CD14-positive monocyte (primary cell): ENCODE measurements at regions not wholly inside any gene's neighbourhood (a gene's known extent, or its start where the extent isn't known, plus 50 kb on each side); places are given as distances from the start of the nearest gene placed in this dataset.
A peak's percentile ranks its signal among the peaks of the same experiment; 100 is the strongest.

ENCODE experiments used
- DNase-seq, 3 donors: peaks; one replicate each; pipeline ENCODE4 v3.0.0-alpha.2; 2011 to 2022
- H2AFZ ChIP-seq: 2 replicates; pipeline ENCODE4 v1.6.0; 2012; ENCODE audit warnings: mild to moderate bottlenecking, low read depth, low read length, inconsistent platforms; ENCODE audit not compliant: insufficient read depth, poor library complexity, severe bottlenecking
- H3K27ac ChIP-seq, 2 donors: 1 replicate in 1 of 2; 2 replicates in 1 of 2; pipeline ENCODE4 v1.5.1; 2012 to 2013; ENCODE audit warnings: low read length in 2 of 2, control low read depth in 1 of 2, inconsistent platforms in 1 of 2, low read depth in 1 of 2, mild to moderate bottlenecking in 1 of 2
- H3K27me3 ChIP-seq, 2 donors: one replicate each; pipeline versions ENCODE4 v1.6.0 to v1.6.1; 2011 to 2013; ENCODE audit warnings: low read length in 2 of 2; ENCODE audit not compliant: control insufficient read depth in 2 of 2, insufficient read depth in 2 of 2
- H3K36me3 ChIP-seq, 2 donors: replicated peaks in 1 of 2; 1 replicate in 1 of 2; 2 replicates in 1 of 2; pipeline versions ENCODE4 v1.5.1 to v1.6.1; 2012 to 2013; ENCODE audit warnings: low read length in 2 of 2, control low read depth in 1 of 2, inconsistent platforms in 1 of 2, mild to moderate bottlenecking in 1 of 2; ENCODE audit not compliant: insufficient read depth in 2 of 2, control insufficient read depth in 1 of 2
- H3K4me1 ChIP-seq, 2 donors: 1 replicate in 1 of 2; 2 replicates in 1 of 2; pipeline versions ENCODE4 v1.5.1 to v1.6.1; 2012 to 2013; ENCODE audit warnings: low read length in 2 of 2, control low read depth in 1 of 2, inconsistent platforms in 1 of 2, mild to moderate bottlenecking in 1 of 2, moderate library complexity in 1 of 2; ENCODE audit not compliant: insufficient read depth in 2 of 2, control insufficient read depth in 1 of 2
- H3K4me2 ChIP-seq: replicated peaks from 2 replicates; pipeline ENCODE3; 2012; ENCODE audit warnings: low read length, moderate library complexity, mild to moderate bottlenecking; ENCODE audit not compliant: poor library complexity, severe bottlenecking; ENCODE audit errors: extremely low read depth
- H3K4me3 ChIP-seq, 3 experiments: fragments of 200-600 bp in 1 of 3; sonication (generic) in 1 of 3; replicated peaks in 1 of 3; 1 replicate in 2 of 3; 2 replicates in 1 of 3; pipeline ENCODE4 v1.5.1; 2011 to 2013; ENCODE audit warnings: low read length in 3 of 3, mild to moderate bottlenecking in 3 of 3, control low read depth in 2 of 3, low read depth in 2 of 3, inconsistent platforms in 1 of 3, moderate library complexity in 1 of 3
- H3K79me2 ChIP-seq: 2 replicates; pipeline ENCODE4 v1.6.0; 2012; ENCODE audit warnings: mild to moderate bottlenecking, control low read depth, inconsistent platforms, low read length, moderate library complexity; ENCODE audit not compliant: insufficient read depth
- H3K9ac ChIP-seq: 2 replicates; pipeline ENCODE4 v1.6.0; 2017; ENCODE audit warnings: low read length, mild to moderate bottlenecking; ENCODE audit not compliant: insufficient read depth, poor library complexity, severe bottlenecking
- H3K9me3 ChIP-seq, 2 donors: replicated peaks in 1 of 2; 1 replicate in 1 of 2; 2 replicates in 1 of 2; pipeline versions ENCODE4 v1.5.1 to v1.6.1; 2012 to 2013; ENCODE audit warnings: low read length in 2 of 2, control low read depth in 1 of 2; ENCODE audit not compliant: control insufficient read depth in 1 of 2, insufficient read depth in 1 of 2
- H4K20me1 ChIP-seq: 2 replicates; pipeline ENCODE4 v1.6.0; 2012; ENCODE audit warnings: mild to moderate bottlenecking, low read length, control low read depth, moderate library complexity; ENCODE audit not compliant: insufficient read depth
- H3K27ac Mint-ChIP-seq, 7 donors: one replicate each; pipeline ENCODE4 v1.8.0; 2020; ENCODE audit warnings: mild to moderate bottlenecking in 7 of 7, mixed read lengths in 7 of 7, moderate library complexity in 6 of 7, inconsistent platforms in 2 of 7
- H3K27me3 Mint-ChIP-seq, 3 donors: one replicate each; pipeline ENCODE4 v1.8.0; 2021 to 2022; ENCODE audit warnings: low read depth in 3 of 3, mild to moderate bottlenecking in 3 of 3, mixed read lengths in 3 of 3, moderate library complexity in 3 of 3, inconsistent platforms in 1 of 3
- H3K36me3 Mint-ChIP-seq, 2 donors: one replicate each; pipeline ENCODE4 v1.8.0; 2020; ENCODE audit warnings: mixed read lengths in 2 of 2, inconsistent platforms in 1 of 2, mild to moderate bottlenecking in 1 of 2
- H3K4me1 Mint-ChIP-seq: one replicate; pipeline ENCODE4 v1.8.0; 2020; ENCODE audit warnings: mild to moderate bottlenecking, mixed read lengths
- H3K4me3 Mint-ChIP-seq, 2 donors: one replicate each; pipeline ENCODE4 v1.8.0; 2020; ENCODE audit warnings: mild to moderate bottlenecking in 2 of 2, mixed read lengths in 2 of 2, moderate library complexity in 1 of 2
- H3K9me3 Mint-ChIP-seq, 7 donors: one replicate each; pipeline ENCODE4 v1.8.0; 2020 to 2022; ENCODE audit warnings: mixed read lengths in 7 of 7, mild to moderate bottlenecking in 6 of 7, moderate library complexity in 6 of 7, inconsistent platforms in 2 of 7
- WGBS: methylation state at CpG from one replicate; pipeline ENCODE4 v1.1.5; 2013; ENCODE audit warnings: missing lambda C conversion rate; ENCODE audit not compliant: insufficient coverage; 5-methylcytosine and 5-hydroxymethylcytosine counted together
- intact Hi-C, 2 donors: fragments of 100-400 bp; cut with micrococcal nuclease; formaldehyde crosslinking; loops; one replicate each; pipeline versions ENCODE4 v1.15.0 to v1.15.1; 2023
- TF ChIP-seq, protein P1 (sequence below): fragments of 200-600 bp; IDR thresholded peaks from one replicate; pipeline ENCODE4 v1.8.0; 2022; ENCODE audit warnings: antibody characterized with exemption, mild to moderate bottlenecking

GRCh38 chr11:10640308-10640707 lies 53.2 kb downstream of the IRAG1 start:
- Mint-ChIP-seq H3K27ac (peak overlapping the region; percentile 82 to 94 (median 91)), H3K36me3 (no peaks in the 10 kb centered on the region), H3K4me3 (peak overlapping the region in 1 of 2 donors; percentile 10), H3K4me1 (peaks cover 61% of the 10 kb centered on the region), H3K9me3 (peaks cover 0 to 3% (median 0%) of the 10 kb centered on the region in 7 donors), H3K27me3 (peaks cover 0 to 2% (median 1%) of the 10 kb centered on the region in 3 donors)
- Histone ChIP-seq H2AFZ (no peak overlapping the region), H3K79me2 (no peaks in the 10 kb centered on the region), H3K4me3 (peak overlapping the region in 1 of 3 experiments; percentile 57), H3K27ac (peak overlapping the region; percentile 80 to 85), H3K9me3 (no peaks in the 10 kb centered on the region), H3K27me3 (no peaks in the 10 kb centered on the region), H3K36me3 (no peaks in the 10 kb centered on the region), H3K4me1 (peaks cover 53 to 57% of the 10 kb centered on the region in 2 donors), H3K9ac (no peak overlapping the region), H3K4me2 (peak overlapping the region; percentile 63), H4K20me1 (no peaks in the 10 kb centered on the region)
- TF ChIP-seq, protein P1, sequence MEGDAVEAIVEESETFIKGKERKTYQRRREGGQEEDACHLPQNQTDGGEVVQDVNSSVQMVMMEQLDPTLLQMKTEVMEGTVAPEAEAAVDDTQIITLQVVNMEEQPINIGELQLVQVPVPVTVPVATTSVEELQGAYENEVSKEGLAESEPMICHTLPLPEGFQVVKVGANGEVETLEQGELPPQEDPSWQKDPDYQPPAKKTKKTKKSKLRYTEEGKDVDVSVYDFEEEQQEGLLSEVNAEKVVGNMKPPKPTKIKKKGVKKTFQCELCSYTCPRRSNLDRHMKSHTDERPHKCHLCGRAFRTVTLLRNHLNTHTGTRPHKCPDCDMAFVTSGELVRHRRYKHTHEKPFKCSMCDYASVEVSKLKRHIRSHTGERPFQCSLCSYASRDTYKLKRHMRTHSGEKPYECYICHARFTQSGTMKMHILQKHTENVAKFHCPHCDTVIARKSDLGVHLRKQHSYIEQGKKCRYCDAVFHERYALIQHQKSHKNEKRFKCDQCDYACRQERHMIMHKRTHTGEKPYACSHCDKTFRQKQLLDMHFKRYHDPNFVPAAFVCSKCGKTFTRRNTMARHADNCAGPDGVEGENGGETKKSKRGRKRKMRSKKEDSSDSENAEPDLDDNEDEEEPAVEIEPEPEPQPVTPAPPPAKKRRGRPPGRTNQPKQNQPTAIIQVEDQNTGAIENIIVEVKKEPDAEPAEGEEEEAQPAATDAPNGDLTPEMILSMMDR = no peak
- peak in 2 of 3 donors; percentile 63 to 69 for DNase-seq
- intact Hi-C loops = no loop called here
- WGBS = 43% methylated on average over 1 of the region's 3 CpGs

GRCh38 chr11:10639350-10639749 lies 54.2 kb downstream of the IRAG1 start:
- H3K36me3 ChIP-seq = no peaks in the 10 kb centered on the region
- peak overlapping the region; percentile 10 for H3K9ac ChIP-seq
- intact Hi-C loops = no loop called here
- H3K27ac ChIP-seq = peak overlapping the region; percentile 80 to 85
- no peaks in the 10 kb centered on the region for H4K20me1 ChIP-seq
- peaks cover 61% of the 10 kb centered on the region for H3K4me1 Mint-ChIP-seq
- H3K4me3 Mint-ChIP-seq = peak overlapping the region; percentile 47 to 54
- TF ChIP-seq, protein P1 = no peak
- H3K4me2 ChIP-seq = peak overlapping the region; percentile 63
- no peak overlapping the region for H2AFZ ChIP-seq
- H3K9me3 Mint-ChIP-seq = peaks cover 0 to 3% (median 0%) of the 10 kb centered on the region in 7 donors
- H3K27me3 ChIP-seq = no peaks in the 10 kb centered on the region
- peak overlapping the region; percentile 82 to 94 (median 91) for H3K27ac Mint-ChIP-seq
- peaks cover 53 to 57% of the 10 kb centered on the region in 2 donors for H3K4me1 ChIP-seq
- no peaks in the 10 kb centered on the region for H3K9me3 ChIP-seq
- peaks cover 0 to 2% (median 1%) of the 10 kb centered on the region in 3 donors for H3K27me3 Mint-ChIP-seq
- peak in 2 of 3 donors; percentile 48 to 59 for DNase-seq
- WGBS = 0% methylated on average over 4 of the region's 7 CpGs
- H3K79me2 ChIP-seq = no peaks in the 10 kb centered on the region
- H3K36me3 Mint-ChIP-seq = no peaks in the 10 kb centered on the region
- H3K4me3 ChIP-seq = peak overlapping the region in 1 of 3 experiments; percentile 57
